ENCODE measurements at regions not wholly inside any gene's neighbourhood (a gene's known extent, or its start where the extent isn't known, plus 50 kb on each side); places are given as distances from the start of the nearest gene placed in this dataset.

GRCh38 chrX:123087326-123087725, 96.8 kb upstream of the GRIA3 start:
- TF ChIP-seq POLR2A (IDR thresholded peaks at IDR 0.05): no peak
- no peak for TF ChIP-seq CTCF (IDR thresholded peaks at IDR 0.05)
- TF ChIP-seq POLR2AphosphoS5 (IDR thresholded peaks at IDR 0.05): no peak
- no peak for TF ChIP-seq EP300 (IDR thresholded peaks at IDR 0.05)
